ENCODE measurements at regions not wholly inside any gene's neighbourhood (a gene's known extent, or its start where the extent isn't known, plus 50 kb on each side); places are given as distances from the start of the nearest gene placed in this dataset.

- no peak for TF ChIP-seq POLR2A (IDR thresholded peaks at IDR 0.05; ENCODE audit: low read depth, low read length)
- TF ChIP-seq SPI1 (IDR thresholded peaks at IDR 0.05; ENCODE audit: low read depth, low read length), result peak; percentile 35; the same call in 1 of the 2 replicates
- FAIRE-seq (peak; percentile 5), DNase-seq (ENCODE audit: insufficient read length, low spot score) (no peak)
Observed at GRCh38 chr3:106423321-106424225, 554.8 kb upstream of the CBLB start.

- DNase-seq (ENCODE audit: insufficient read length, low spot score) (no peak), FAIRE-seq (no peak)
- TF ChIP-seq POLR2A (IDR thresholded peaks at IDR 0.05; ENCODE audit: low read depth, low read length) (no peak), POU2F2 (IDR thresholded peaks at IDR 0.05; ENCODE audit: low read depth, low read length) (no peak), SPI1 (IDR thresholded peaks at IDR 0.05; ENCODE audit: low read depth, low read length) (no peak), TAF1 (IDR thresholded peaks at IDR 0.05; ENCODE audit: low read depth, low read length) (no peak), PAX5 (IDR thresholded peaks at IDR 0.05; ENCODE audit: insufficient read depth, low read length, severe bottlenecking) (no peak), POLR2AphosphoS5 (IDR thresholded peaks at IDR 0.05; ENCODE audit: low read depth, low read length) (no peak)
Observed at GRCh38 chr3:106425026-106425425, 556.2 kb upstream of the CBLB start.

- TF ChIP-seq PAX5 (IDR thresholded peaks at IDR 0.05; ENCODE audit: insufficient read depth, low read length, severe bottlenecking), result no peak
- TF ChIP-seq POU2F2 (IDR thresholded peaks at IDR 0.05; ENCODE audit: low read depth, low read length), result no peak
- TF ChIP-seq SPI1 (IDR thresholded peaks at IDR 0.05; ENCODE audit: low read depth, low read length), result no peak
- TF ChIP-seq POLR2A (IDR thresholded peaks at IDR 0.05; ENCODE audit: low read depth, low read length), result no peak
- TF ChIP-seq TAF1 (IDR thresholded peaks at IDR 0.05; ENCODE audit: low read depth, low read length), result no peak
- no peak for TF ChIP-seq POLR2AphosphoS5 (IDR thresholded peaks at IDR 0.05; ENCODE audit: low read depth, low read length)
- DNase-seq (ENCODE audit: insufficient read length, low spot score) (no peak), FAIRE-seq (no peak)
Observed at GRCh38 chr3:106425916-106426315, 557.1 kb upstream of the CBLB start.

GRCh38 chr3:106428565-106428994, 559.8 kb upstream of the CBLB start:
- DNase-seq (ENCODE audit: insufficient read length, low spot score), result no peak
- no peak for TF ChIP-seq POLR2A (IDR thresholded peaks at IDR 0.05; ENCODE audit: low read depth, low read length)
- no peak for TF ChIP-seq POU2F2 (IDR thresholded peaks at IDR 0.05; ENCODE audit: low read depth, low read length)
- no peak for TF ChIP-seq PAX5 (IDR thresholded peaks at IDR 0.05; ENCODE audit: insufficient read depth, low read length, severe bottlenecking)
- TF ChIP-seq TAF1 (IDR thresholded peaks at IDR 0.05; ENCODE audit: low read depth, low read length), result no peak
- TF ChIP-seq SPI1 (IDR thresholded peaks at IDR 0.05; ENCODE audit: low read depth, low read length), result no peak
- no peak for TF ChIP-seq POLR2AphosphoS5 (IDR thresholded peaks at IDR 0.05; ENCODE audit: low read depth, low read length)
- no peak for FAIRE-seq

GRCh38 chr3:106431721-106432120, 562.9 kb upstream of the CBLB start:
- DNase-seq (ENCODE audit: insufficient read length, low spot score) (no peak), FAIRE-seq (no peak)
- no peak for TF ChIP-seq POLR2A (IDR thresholded peaks at IDR 0.05; ENCODE audit: low read depth, low read length)
- TF ChIP-seq PAX5 (IDR thresholded peaks at IDR 0.05; ENCODE audit: insufficient read depth, low read length, severe bottlenecking), result no peak
- TF ChIP-seq TAF1 (IDR thresholded peaks at IDR 0.05; ENCODE audit: low read depth, low read length), result no peak
- no peak for TF ChIP-seq POU2F2 (IDR thresholded peaks at IDR 0.05; ENCODE audit: low read depth, low read length)
- no peak for TF ChIP-seq POLR2AphosphoS5 (IDR thresholded peaks at IDR 0.05; ENCODE audit: low read depth, low read length)
- TF ChIP-seq SPI1 (IDR thresholded peaks at IDR 0.05; ENCODE audit: low read depth, low read length), result no peak

GRCh38 chr3:106435899-106436453, 567.2 kb upstream of the CBLB start:
- no peak for FAIRE-seq
- TF ChIP-seq POLR2AphosphoS5 (IDR thresholded peaks at IDR 0.05; ENCODE audit: low read depth, low read length), result no peak
- no peak for TF ChIP-seq PAX5 (IDR thresholded peaks at IDR 0.05; ENCODE audit: insufficient read depth, low read length, severe bottlenecking)
- TF ChIP-seq TAF1 (IDR thresholded peaks at IDR 0.05; ENCODE audit: low read depth, low read length), result no peak
- no peak for TF ChIP-seq SPI1 (IDR thresholded peaks at IDR 0.05; ENCODE audit: low read depth, low read length)
- TF ChIP-seq POLR2A (IDR thresholded peaks at IDR 0.05; ENCODE audit: low read depth, low read length), result no peak
- TF ChIP-seq POU2F2 (IDR thresholded peaks at IDR 0.05; ENCODE audit: low read depth, low read length), result no peak
- no peak for DNase-seq (ENCODE audit: insufficient read length, low spot score)

GRCh38 chr3:106438887-106439286, 570.1 kb upstream of the CBLB start:
- FAIRE-seq, result no peak
- no peak for TF ChIP-seq SPI1 (IDR thresholded peaks at IDR 0.05; ENCODE audit: low read depth, low read length)
- no peak for TF ChIP-seq TAF1 (IDR thresholded peaks at IDR 0.05; ENCODE audit: low read depth, low read length)
- no peak for TF ChIP-seq POU2F2 (IDR thresholded peaks at IDR 0.05; ENCODE audit: low read depth, low read length)
- TF ChIP-seq POLR2AphosphoS5 (IDR thresholded peaks at IDR 0.05; ENCODE audit: low read depth, low read length), result no peak
- TF ChIP-seq POLR2A (IDR thresholded peaks at IDR 0.05; ENCODE audit: low read depth, low read length), result no peak
- no peak for TF ChIP-seq PAX5 (IDR thresholded peaks at IDR 0.05; ENCODE audit: insufficient read depth, low read length, severe bottlenecking)
- DNase-seq (ENCODE audit: insufficient read length, low spot score), result no peak

GRCh38 chr3:106440672-106441071, 571.9 kb upstream of the CBLB start:
- FAIRE-seq (no peak), DNase-seq (ENCODE audit: insufficient read length, low spot score) (no peak)
- no peak for TF ChIP-seq POLR2A (IDR thresholded peaks at IDR 0.05; ENCODE audit: low read depth, low read length)
- TF ChIP-seq TAF1 (IDR thresholded peaks at IDR 0.05; ENCODE audit: low read depth, low read length), result no peak
- TF ChIP-seq POLR2AphosphoS5 (IDR thresholded peaks at IDR 0.05; ENCODE audit: low read depth, low read length), result no peak
- no peak for TF ChIP-seq PAX5 (IDR thresholded peaks at IDR 0.05; ENCODE audit: insufficient read depth, low read length, severe bottlenecking)
- TF ChIP-seq SPI1 (IDR thresholded peaks at IDR 0.05; ENCODE audit: low read depth, low read length), result no peak
- TF ChIP-seq POU2F2 (IDR thresholded peaks at IDR 0.05; ENCODE audit: low read depth, low read length), result no peak

GRCh38 chr3:106446271-106446670, 577.5 kb upstream of the CBLB start:
- DNase-seq (ENCODE audit: insufficient read length, low spot score), result no peak
- TF ChIP-seq POU2F2 (IDR thresholded peaks at IDR 0.05; ENCODE audit: low read depth, low read length) (no peak), POLR2AphosphoS5 (IDR thresholded peaks at IDR 0.05; ENCODE audit: low read depth, low read length) (no peak)
- FAIRE-seq, result peak; percentile 20

All from GM12891 (cell line).